ENCODE measurements at regions not wholly inside any gene's neighbourhood (a gene's known extent, or its start where the extent isn't known, plus 50 kb on each side); places are given as distances from the start of the nearest gene placed in this dataset.

GRCh38 chr7:114755856-114756255 is 166.0 kb upstream of the MDFIC start:
- DNase-seq (ENCODE audit: low read depth): no peak

GRCh38 chr7:114758661-114759227 is 163.2 kb upstream of the MDFIC start:
- DNase-seq (ENCODE audit: low read depth): no peak

- no peak for DNase-seq (ENCODE audit: low read depth)
Measured at GRCh38 chr7:114759347-114760062, 162.4 kb upstream of the MDFIC start.

- no peak for DNase-seq (ENCODE audit: low read depth)
Measured at GRCh38 chr7:114760477-114760876, 161.4 kb upstream of the MDFIC start.

- no peak for DNase-seq (ENCODE audit: low read depth)
Measured at GRCh38 chr7:114761973-114762372, 159.9 kb upstream of the MDFIC start.

- no peak for DNase-seq (ENCODE audit: low read depth)
Measured at GRCh38 chr7:114765331-114766040, 156.4 kb upstream of the MDFIC start.

- DNase-seq (ENCODE audit: low read depth): no peak
Measured at GRCh38 chr7:114766041-114766356, 155.9 kb upstream of the MDFIC start.

GRCh38 chr7:114777288-114777687 is 144.6 kb upstream of the MDFIC start:
- DNase-seq (ENCODE audit: low read depth): no peak

GRCh38 chr7:114783508-114783907 is 138.4 kb upstream of the MDFIC start:
- no peak for DNase-seq (ENCODE audit: low read depth)

- DNase-seq (ENCODE audit: low read depth): no peak
Measured at GRCh38 chr7:114784177-114784576, 137.7 kb upstream of the MDFIC start.

GRCh38 chr7:114784746-114785145 is 137.1 kb upstream of the MDFIC start:
- no peak for DNase-seq (ENCODE audit: low read depth)

- DNase-seq (ENCODE audit: low read depth): peak; percentile 19
Measured at GRCh38 chr7:114785496-114785895, 136.4 kb upstream of the MDFIC start.

- DNase-seq (ENCODE audit: low read depth): no peak
Measured at GRCh38 chr7:114786455-114786854, 135.4 kb upstream of the MDFIC start.

GRCh38 chr7:114787556-114787955 is 134.3 kb upstream of the MDFIC start:
- DNase-seq (ENCODE audit: low read depth): no peak

- DNase-seq (ENCODE audit: low read depth): no peak
Measured at GRCh38 chr7:114788706-114789105, 133.2 kb upstream of the MDFIC start.

GRCh38 chr7:114789161-114789560 is 132.7 kb upstream of the MDFIC start:
- peak; percentile 49 for DNase-seq (ENCODE audit: low read depth)

GRCh38 chr7:114789871-114790311 is 132.0 kb upstream of the MDFIC start:
- peak; percentile 88 for DNase-seq (ENCODE audit: low read depth)

GRCh38 chr7:114790521-114790920 is 131.4 kb upstream of the MDFIC start:
- DNase-seq (ENCODE audit: low read depth): no peak

- DNase-seq (ENCODE audit: low read depth): peak; percentile 20
Measured at GRCh38 chr7:114791771-114792170, 130.1 kb upstream of the MDFIC start.

GRCh38 chr7:114793155-114793845 is 128.6 kb upstream of the MDFIC start:
- DNase-seq (ENCODE audit: low read depth): no peak

GRCh38 chr7:114795475-114795874 is 126.4 kb upstream of the MDFIC start:
- DNase-seq (ENCODE audit: low read depth): no peak

GRCh38 chr7:114799628-114800028 is 122.3 kb upstream of the MDFIC start:
- DNase-seq (ENCODE audit: low read depth): no peak

GRCh38 chr7:114802632-114803031 is 119.3 kb upstream of the MDFIC start:
- no peak for DNase-seq (ENCODE audit: low read depth)
